ENCODE measurements at regions not wholly inside any gene's neighbourhood (a gene's known extent, or its start where the extent isn't known, plus 50 kb on each side); places are given as distances from the start of the nearest gene placed in this dataset.

DNA sequence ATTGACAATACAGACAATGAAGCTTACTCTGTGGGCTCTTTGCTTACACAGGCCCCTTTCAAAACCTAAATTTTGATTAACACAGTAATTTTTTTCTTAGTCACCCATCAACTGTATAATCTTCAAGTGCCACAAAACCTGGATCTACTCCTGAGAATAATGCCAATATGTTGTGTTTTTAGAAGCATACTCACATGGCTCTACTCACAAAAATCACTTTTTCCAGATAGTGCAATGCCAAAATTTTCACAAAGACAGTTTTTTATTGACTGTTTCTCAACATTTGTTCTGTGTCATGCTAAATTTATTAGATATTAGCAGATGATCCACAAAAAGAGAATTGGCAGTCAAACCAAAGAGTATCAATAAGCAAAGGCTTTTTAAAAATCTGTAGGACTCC, 493.7 kb upstream of the C1orf87 start:
- H3K4me3 ChIP-seq = no peak overlapping the region
- H3K27me3 ChIP-seq = no peaks in the 10 kb centered on the region
- DNase-seq = no peak
- H3K27ac ChIP-seq = no peak overlapping the region
- no peaks in the 10 kb centered on the region for H3K36me3 ChIP-seq
- no peak overlapping the region for H3K9ac ChIP-seq (ENCODE audit: low read depth in 2 of 2, low read length in 2 of 2)
- intact Hi-C loops (cut with DNase I) = no loop called here
- no peaks in the 10 kb centered on the region for H3K4me1 ChIP-seq
- no peaks in the 10 kb centered on the region for H3K9me3 ChIP-seq
- TF ChIP-seq, protein P1, sequence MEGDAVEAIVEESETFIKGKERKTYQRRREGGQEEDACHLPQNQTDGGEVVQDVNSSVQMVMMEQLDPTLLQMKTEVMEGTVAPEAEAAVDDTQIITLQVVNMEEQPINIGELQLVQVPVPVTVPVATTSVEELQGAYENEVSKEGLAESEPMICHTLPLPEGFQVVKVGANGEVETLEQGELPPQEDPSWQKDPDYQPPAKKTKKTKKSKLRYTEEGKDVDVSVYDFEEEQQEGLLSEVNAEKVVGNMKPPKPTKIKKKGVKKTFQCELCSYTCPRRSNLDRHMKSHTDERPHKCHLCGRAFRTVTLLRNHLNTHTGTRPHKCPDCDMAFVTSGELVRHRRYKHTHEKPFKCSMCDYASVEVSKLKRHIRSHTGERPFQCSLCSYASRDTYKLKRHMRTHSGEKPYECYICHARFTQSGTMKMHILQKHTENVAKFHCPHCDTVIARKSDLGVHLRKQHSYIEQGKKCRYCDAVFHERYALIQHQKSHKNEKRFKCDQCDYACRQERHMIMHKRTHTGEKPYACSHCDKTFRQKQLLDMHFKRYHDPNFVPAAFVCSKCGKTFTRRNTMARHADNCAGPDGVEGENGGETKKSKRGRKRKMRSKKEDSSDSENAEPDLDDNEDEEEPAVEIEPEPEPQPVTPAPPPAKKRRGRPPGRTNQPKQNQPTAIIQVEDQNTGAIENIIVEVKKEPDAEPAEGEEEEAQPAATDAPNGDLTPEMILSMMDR (IDR thresholded peaks at IDR 0.05) = no peak

DNA sequence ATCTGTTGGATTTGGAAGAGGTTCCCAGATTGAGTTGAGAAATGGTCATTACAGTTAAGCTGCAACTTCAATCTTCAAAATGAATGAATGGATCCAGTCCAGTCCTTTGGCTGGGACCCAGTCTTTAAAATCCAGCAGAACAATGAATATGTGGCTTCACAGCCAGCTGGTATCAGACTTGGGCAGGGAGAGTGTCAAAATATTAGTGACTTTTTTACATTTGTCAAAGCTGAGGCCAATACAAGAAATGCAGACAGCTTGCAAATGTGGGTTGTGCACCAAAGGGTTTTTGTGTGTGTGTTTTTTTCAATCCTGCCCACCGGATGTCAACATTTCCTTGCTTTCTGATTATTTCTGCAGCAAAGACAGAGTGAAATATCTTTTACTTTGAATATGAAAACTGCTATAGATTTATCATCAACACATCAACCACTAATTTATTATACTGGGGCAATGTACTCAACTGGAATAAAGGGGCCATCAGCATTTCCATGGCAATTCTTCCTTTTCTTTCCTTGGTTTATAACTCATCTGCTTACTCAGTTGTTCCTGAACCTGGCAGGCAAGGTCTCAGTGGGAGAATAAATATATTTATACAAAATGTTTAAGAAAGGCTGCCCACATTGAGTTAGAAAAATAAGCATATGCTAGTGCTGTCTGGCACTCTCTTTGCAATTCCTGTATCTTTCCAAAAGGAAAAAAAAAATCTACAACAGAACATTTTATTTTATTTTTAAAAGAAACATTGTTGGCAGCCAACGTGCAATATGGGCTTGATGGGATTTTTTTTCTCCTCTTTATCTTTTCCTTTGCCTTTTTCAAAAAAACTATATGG, 491.6 kb upstream of the C1orf87 start:
- TF ChIP-seq, protein P1 (IDR thresholded peaks at IDR 0.05) = no peak
- no peak overlapping the region for H3K4me3 ChIP-seq
- no peak for DNase-seq
- no peak overlapping the region for H3K9ac ChIP-seq (ENCODE audit: low read depth in 2 of 2, low read length in 2 of 2)
- no peak overlapping the region for H3K27ac ChIP-seq
- H3K4me1 ChIP-seq = no peaks in the 10 kb centered on the region
- H3K27me3 ChIP-seq = no peaks in the 10 kb centered on the region
- no peaks in the 10 kb centered on the region for H3K36me3 ChIP-seq
- intact Hi-C loops (cut with DNase I) = no loop called here
- no peaks in the 10 kb centered on the region for H3K9me3 ChIP-seq

DNA sequence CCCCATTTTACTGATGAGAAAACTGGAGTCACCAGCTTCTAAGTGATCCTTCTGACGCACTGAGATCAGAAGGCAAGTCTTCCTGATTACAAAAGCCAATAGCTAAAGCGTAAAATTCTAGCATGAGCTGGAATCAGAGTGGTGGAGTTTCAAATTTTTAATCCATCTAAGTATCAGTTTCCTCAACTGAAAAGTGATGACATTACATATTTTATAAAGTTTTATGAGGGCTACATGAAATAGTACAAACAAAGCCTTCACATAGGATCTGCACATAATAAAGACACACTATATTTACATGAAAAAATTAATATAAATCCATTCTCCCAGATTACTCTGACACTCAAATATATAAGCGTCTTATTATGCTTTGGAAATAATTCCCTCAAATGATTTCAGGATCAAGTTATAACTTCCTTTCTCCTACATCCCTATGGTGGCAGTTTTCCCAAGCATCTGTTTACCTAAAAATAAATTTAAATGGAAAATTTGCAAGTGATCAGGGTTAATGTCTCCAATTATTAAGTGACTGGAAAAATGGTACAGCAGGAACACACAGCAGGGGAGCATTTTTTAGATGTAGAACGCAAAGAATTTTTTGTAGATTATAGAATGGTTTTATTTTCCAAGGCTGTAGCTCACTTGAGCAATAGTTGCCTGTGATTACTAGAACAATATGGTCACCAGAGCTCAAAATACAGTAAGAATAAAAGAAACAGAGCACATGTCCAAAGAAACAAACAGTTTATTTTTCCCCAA, 490.4 kb upstream of the C1orf87 start:
- Histone ChIP-seq H3K9ac (ENCODE audit: low read depth in 2 of 2, low read length in 2 of 2) (no peak overlapping the region), H3K27me3 (no peaks in the 10 kb centered on the region), H3K4me3 (no peak overlapping the region), H3K9me3 (no peaks in the 10 kb centered on the region), H3K4me1 (no peaks in the 10 kb centered on the region), H3K36me3 (no peaks in the 10 kb centered on the region), H3K27ac (no peak overlapping the region)
- TF ChIP-seq, protein P1 (IDR thresholded peaks at IDR 0.05) = no peak
- intact Hi-C loops (cut with DNase I) = no loop called here
- DNase-seq = no peak

DNA sequence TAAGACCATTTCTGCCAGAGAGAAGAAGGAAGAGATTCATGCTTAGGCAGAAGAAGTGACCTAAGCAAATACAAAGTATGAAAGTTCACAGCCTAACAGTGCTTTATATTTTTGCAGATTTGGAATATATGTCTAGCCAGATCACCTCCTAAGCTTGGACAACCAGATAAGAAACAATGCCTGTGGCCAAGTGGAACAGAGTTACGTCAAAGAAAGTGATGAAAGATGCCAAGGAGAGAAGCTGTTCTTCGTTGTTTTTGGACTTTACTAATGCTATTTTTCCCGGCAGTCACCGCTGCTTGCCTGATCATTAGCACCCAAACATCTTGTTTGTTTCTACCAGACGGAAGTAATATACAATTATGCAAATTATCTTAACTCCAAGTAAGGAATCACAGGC, 489.2 kb upstream of the C1orf87 start:
- intact Hi-C loops (cut with DNase I) = no loop called here
- no peak for DNase-seq
- TF ChIP-seq, protein P1 (IDR thresholded peaks at IDR 0.05) = no peak
- Histone ChIP-seq H3K9me3 (no peaks in the 10 kb centered on the region), H3K9ac (ENCODE audit: low read depth in 2 of 2, low read length in 2 of 2) (no peak overlapping the region), H3K4me1 (no peaks in the 10 kb centered on the region), H3K27me3 (no peaks in the 10 kb centered on the region), H3K36me3 (no peaks in the 10 kb centered on the region), H3K27ac (no peak overlapping the region), H3K4me3 (no peak overlapping the region)

DNA sequence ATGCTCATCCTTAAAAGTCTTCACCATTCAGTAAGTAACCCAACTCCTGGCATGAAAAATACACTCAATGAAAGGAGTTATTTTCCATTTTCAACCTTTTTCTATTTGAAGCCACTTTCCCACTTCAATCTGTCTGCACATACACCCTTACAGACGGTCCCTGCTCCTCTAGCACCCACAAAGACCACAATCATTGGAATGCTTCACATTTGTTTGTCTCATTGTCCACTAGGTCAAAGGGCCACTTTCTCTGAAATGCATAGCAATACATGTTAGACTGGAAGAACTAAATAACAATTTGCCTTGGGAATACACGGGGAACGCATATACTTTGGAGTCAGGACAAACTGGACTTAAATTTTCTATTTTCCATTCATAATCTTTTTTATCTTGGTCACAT, 487.1 kb upstream of the C1orf87 start:
- Histone ChIP-seq H3K9ac (ENCODE audit: low read depth in 2 of 2, low read length in 2 of 2) (no peak overlapping the region), H3K9me3 (no peaks in the 10 kb centered on the region), H3K36me3 (no peaks in the 10 kb centered on the region), H3K4me1 (no peaks in the 10 kb centered on the region), H3K4me3 (no peak overlapping the region), H3K27me3 (no peaks in the 10 kb centered on the region), H3K27ac (no peak overlapping the region)
- TF ChIP-seq, protein P1 (IDR thresholded peaks at IDR 0.05) = no peak
- intact Hi-C loops (cut with DNase I) = no loop called here
- DNase-seq = no peak
